ENCODE measurements at regions not wholly inside any gene's neighbourhood (a gene's known extent, or its start where the extent isn't known, plus 50 kb on each side); places are given as distances from the start of the nearest gene placed in this dataset.

GRCh38 chr2:59653164-59653563 lies 900.3 kb downstream of the BCL11A start:
- no peaks in the 10 kb centered on the region for H3K4me1 ChIP-seq (ENCODE audit: control insufficient read depth in 2 of 2, insufficient read depth in 2 of 2, low read length in 2 of 2)
- WGBS, result 98% methylated on average over 2 of the region's 2 CpGs
- no peak overlapping the region for H3K27ac ChIP-seq (ENCODE audit: low read depth in 1 of 2, low read length in 1 of 2)
- H3K27me3 ChIP-seq (ENCODE audit: control insufficient read depth in 2 of 2, insufficient read depth in 1 of 2, low read length in 1 of 2), result no peaks in the 10 kb centered on the region
- H3K36me3 ChIP-seq (ENCODE audit: control insufficient read depth in 2 of 2, insufficient read depth in 2 of 2, low read length in 1 of 2), result no peaks in the 10 kb centered on the region
- no peak overlapping the region for H3K4me3 ChIP-seq (ENCODE audit: low read length in 2 of 2)
- H3K9me3 ChIP-seq (ENCODE audit: control insufficient read depth in 2 of 2, insufficient read depth in 1 of 2, low read length in 1 of 2), result no peaks in the 10 kb centered on the region
- no peak for DNase-seq (ENCODE audit: low read depth in 6 of 9, low spot score in 9 of 9)

- 97% methylated on average over 1 of the region's 1 CpG for WGBS
- no peak for DNase-seq (ENCODE audit: low read depth in 6 of 9, low spot score in 9 of 9)
- Histone ChIP-seq H3K27ac (ENCODE audit: low read depth in 1 of 2, low read length in 1 of 2) (no peak overlapping the region), H3K27me3 (ENCODE audit: control insufficient read depth in 2 of 2, insufficient read depth in 1 of 2, low read length in 1 of 2) (no peaks in the 10 kb centered on the region), H3K36me3 (ENCODE audit: control insufficient read depth in 2 of 2, insufficient read depth in 2 of 2, low read length in 1 of 2) (no peaks in the 10 kb centered on the region), H3K4me3 (ENCODE audit: low read length in 2 of 2) (no peak overlapping the region), H3K4me1 (ENCODE audit: control insufficient read depth in 2 of 2, insufficient read depth in 2 of 2, low read length in 2 of 2) (no peaks in the 10 kb centered on the region), H3K9me3 (ENCODE audit: control insufficient read depth in 2 of 2, insufficient read depth in 1 of 2, low read length in 1 of 2) (no peaks in the 10 kb centered on the region)
Observed at GRCh38 chr2:59630789-59631188, 922.7 kb downstream of the BCL11A start.

GRCh38 chr2:59627599-59627998 lies 925.9 kb downstream of the BCL11A start:
- H3K27ac ChIP-seq (ENCODE audit: low read depth in 1 of 2, low read length in 1 of 2), result no peak overlapping the region
- no peaks in the 10 kb centered on the region for H3K36me3 ChIP-seq (ENCODE audit: control insufficient read depth in 2 of 2, insufficient read depth in 2 of 2, low read length in 1 of 2)
- H3K4me3 ChIP-seq (ENCODE audit: low read length in 2 of 2), result no peak overlapping the region
- no peaks in the 10 kb centered on the region for H3K27me3 ChIP-seq (ENCODE audit: control insufficient read depth in 2 of 2, insufficient read depth in 1 of 2, low read length in 1 of 2)
- 94% methylated on average over 1 of the region's 1 CpG for WGBS
- H3K4me1 ChIP-seq (ENCODE audit: control insufficient read depth in 2 of 2, insufficient read depth in 2 of 2, low read length in 2 of 2), result no peaks in the 10 kb centered on the region
- H3K9me3 ChIP-seq (ENCODE audit: control insufficient read depth in 2 of 2, insufficient read depth in 1 of 2, low read length in 1 of 2), result no peaks in the 10 kb centered on the region
- DNase-seq (ENCODE audit: low read depth in 6 of 9, low spot score in 9 of 9), result no peak

GRCh38 chr2:59622599-59623308 lies 930.7 kb downstream of the BCL11A start:
- no peaks in the 10 kb centered on the region for H3K9me3 ChIP-seq (ENCODE audit: control insufficient read depth in 2 of 2, insufficient read depth in 1 of 2, low read length in 1 of 2)
- no peak overlapping the region for H3K27ac ChIP-seq (ENCODE audit: low read depth in 1 of 2, low read length in 1 of 2)
- no peak for DNase-seq (ENCODE audit: low read depth in 6 of 9, low spot score in 9 of 9)
- no peaks in the 10 kb centered on the region for H3K27me3 ChIP-seq (ENCODE audit: control insufficient read depth in 2 of 2, insufficient read depth in 1 of 2, low read length in 1 of 2)
- no peak overlapping the region for H3K4me3 ChIP-seq (ENCODE audit: low read length in 2 of 2)
- no peaks in the 10 kb centered on the region for H3K36me3 ChIP-seq (ENCODE audit: control insufficient read depth in 2 of 2, insufficient read depth in 2 of 2, low read length in 1 of 2)
- no peaks in the 10 kb centered on the region for H3K4me1 ChIP-seq (ENCODE audit: control insufficient read depth in 2 of 2, insufficient read depth in 2 of 2, low read length in 2 of 2)

- Histone ChIP-seq H3K4me3 (ENCODE audit: low read length in 2 of 2) (no peak overlapping the region), H3K9me3 (ENCODE audit: control insufficient read depth in 2 of 2, insufficient read depth in 1 of 2, low read length in 1 of 2) (peaks cover 1 to 10% of the 10 kb centered on the region in 2 donors), H3K36me3 (ENCODE audit: control insufficient read depth in 2 of 2, insufficient read depth in 2 of 2, low read length in 1 of 2) (no peaks in the 10 kb centered on the region), H3K27me3 (ENCODE audit: control insufficient read depth in 2 of 2, insufficient read depth in 1 of 2, low read length in 1 of 2) (no peaks in the 10 kb centered on the region), H3K4me1 (ENCODE audit: control insufficient read depth in 2 of 2, insufficient read depth in 2 of 2, low read length in 2 of 2) (no peaks in the 10 kb centered on the region), H3K27ac (ENCODE audit: low read depth in 1 of 2, low read length in 1 of 2) (no peak overlapping the region)
- WGBS, result 98% methylated on average over 1 of the region's 1 CpG
- DNase-seq (ENCODE audit: low read depth in 6 of 9, low spot score in 9 of 9), result no peak
Observed at GRCh38 chr2:59604123-59604522, 949.3 kb downstream of the BCL11A start.

GRCh38 chr2:59594671-59595222 lies 958.7 kb downstream of the BCL11A start:
- WGBS, result 16% methylated on average over 5 of the region's 5 CpGs
- H3K4me3 ChIP-seq (ENCODE audit: low read length in 2 of 2), result no peak overlapping the region
- no peaks in the 10 kb centered on the region for H3K36me3 ChIP-seq (ENCODE audit: control insufficient read depth in 2 of 2, insufficient read depth in 2 of 2, low read length in 1 of 2)
- no peaks in the 10 kb centered on the region for H3K9me3 ChIP-seq (ENCODE audit: control insufficient read depth in 2 of 2, insufficient read depth in 1 of 2, low read length in 1 of 2)
- H3K27me3 ChIP-seq (ENCODE audit: control insufficient read depth in 2 of 2, insufficient read depth in 1 of 2, low read length in 1 of 2), result no peaks in the 10 kb centered on the region
- DNase-seq (ENCODE audit: low read depth in 6 of 9, low spot score in 9 of 9), result peak in 4 of 9 donors; percentile 6 to 56 (median 16)
- peaks cover 0 to 4% of the 10 kb centered on the region in 2 donors for H3K4me1 ChIP-seq (ENCODE audit: control insufficient read depth in 2 of 2, insufficient read depth in 2 of 2, low read length in 2 of 2)
- peak overlapping the region; percentile 42 to 82 for H3K27ac ChIP-seq (ENCODE audit: low read depth in 1 of 2, low read length in 1 of 2)

- Histone ChIP-seq H3K9me3 (ENCODE audit: control insufficient read depth in 2 of 2, insufficient read depth in 1 of 2, low read length in 1 of 2) (no peaks in the 10 kb centered on the region), H3K27ac (ENCODE audit: low read depth in 1 of 2, low read length in 1 of 2) (no peak overlapping the region), H3K36me3 (ENCODE audit: control insufficient read depth in 2 of 2, insufficient read depth in 2 of 2, low read length in 1 of 2) (no peaks in the 10 kb centered on the region), H3K4me1 (ENCODE audit: control insufficient read depth in 2 of 2, insufficient read depth in 2 of 2, low read length in 2 of 2) (peaks cover 0 to 4% of the 10 kb centered on the region in 2 donors), H3K4me3 (ENCODE audit: low read length in 2 of 2) (no peak overlapping the region), H3K27me3 (ENCODE audit: control insufficient read depth in 2 of 2, insufficient read depth in 1 of 2, low read length in 1 of 2) (no peaks in the 10 kb centered on the region)
- no peak for DNase-seq (ENCODE audit: low read depth in 6 of 9, low spot score in 9 of 9)
Observed at GRCh38 chr2:59590798-59591197, 962.7 kb downstream of the BCL11A start.

- no peak for DNase-seq (ENCODE audit: low read depth in 6 of 9, low spot score in 9 of 9)
- 94% methylated on average over 4 of the region's 4 CpGs for WGBS
Observed at GRCh38 chr2:59589881-59590280, 963.6 kb downstream of the BCL11A start.

GRCh38 chr2:59588286-59588685 lies 965.2 kb downstream of the BCL11A start:
- Histone ChIP-seq H3K27ac (ENCODE audit: low read depth in 1 of 2, low read length in 1 of 2) (no peak overlapping the region), H3K27me3 (ENCODE audit: control insufficient read depth in 2 of 2, insufficient read depth in 1 of 2, low read length in 1 of 2) (no peaks in the 10 kb centered on the region), H3K4me3 (ENCODE audit: low read length in 2 of 2) (no peak overlapping the region), H3K4me1 (ENCODE audit: control insufficient read depth in 2 of 2, insufficient read depth in 2 of 2, low read length in 2 of 2) (no peaks in the 10 kb centered on the region), H3K36me3 (ENCODE audit: control insufficient read depth in 2 of 2, insufficient read depth in 2 of 2, low read length in 1 of 2) (no peaks in the 10 kb centered on the region), H3K9me3 (ENCODE audit: control insufficient read depth in 2 of 2, insufficient read depth in 1 of 2, low read length in 1 of 2) (no peaks in the 10 kb centered on the region)
- 99% methylated on average over 5 of the region's 5 CpGs for WGBS
- DNase-seq (ENCODE audit: low read depth in 6 of 9, low spot score in 9 of 9), result no peak

More at GRCh38 chr2:59589881-59590280, 963.6 kb downstream of the BCL11A start:
- H3K4me3 ChIP-seq (ENCODE audit: low read length in 2 of 2), result no peak overlapping the region
- no peak overlapping the region for H3K27ac ChIP-seq (ENCODE audit: low read depth in 1 of 2, low read length in 1 of 2)
- no peaks in the 10 kb centered on the region for H3K9me3 ChIP-seq (ENCODE audit: control insufficient read depth in 2 of 2, insufficient read depth in 1 of 2, low read length in 1 of 2)
- H3K27me3 ChIP-seq (ENCODE audit: control insufficient read depth in 2 of 2, insufficient read depth in 1 of 2, low read length in 1 of 2), result no peaks in the 10 kb centered on the region
- no peaks in the 10 kb centered on the region for H3K36me3 ChIP-seq (ENCODE audit: control insufficient read depth in 2 of 2, insufficient read depth in 2 of 2, low read length in 1 of 2)
- peaks cover 0 to 3% of the 10 kb centered on the region in 2 donors for H3K4me1 ChIP-seq (ENCODE audit: control insufficient read depth in 2 of 2, insufficient read depth in 2 of 2, low read length in 2 of 2)
